BLaER1 treated with 17β-estradiol and CSF1 and Interleukin-3, amounts not matched to agents 10 nM and 100 nM (cell line): ENCODE measurements at regions not wholly inside any gene's neighbourhood (a gene's known extent, or its start where the extent isn't known, plus 50 kb on each side); places are given as distances from the start of the nearest gene placed in this dataset.
"Not testable (repeated sequence)": the region's sequence is repeated elsewhere in the genome, so short reads cannot be mapped to it uniquely, and the experiment has no call there.

Source experiments
- H3K27ac ChIP-seq, 11 experiments: shearing (Covaris generic); formaldehyde crosslinking; 2 replicates each; pipeline ENCODE4 v1.8.1; 2022
- H3K27me3 ChIP-seq, 11 experiments: shearing (Covaris generic); formaldehyde crosslinking; 2 replicates each; pipeline ENCODE4 v1.8.1; 2022
- H3K36me3 ChIP-seq, 11 experiments: shearing (Covaris generic); formaldehyde crosslinking; 2 replicates each; pipeline ENCODE4 v1.8.1; 2022
- H3K4me1 ChIP-seq, 10 experiments: shearing (Covaris generic); formaldehyde crosslinking; 2 replicates each; pipeline ENCODE4 v1.8.1; 2022
- H3K4me2 ChIP-seq, 11 experiments: shearing (Covaris generic); formaldehyde crosslinking; 2 replicates each; pipeline ENCODE4 v1.8.1; 2022
- H3K4me3 ChIP-seq, 10 experiments: shearing (Covaris generic); formaldehyde crosslinking; 2 replicates each; pipeline ENCODE4 v1.8.1; 2022
- H3K9ac ChIP-seq, 11 experiments: shearing (Covaris generic); formaldehyde crosslinking; 2 replicates each; pipeline ENCODE4 v1.8.1; 2022
- H3K9me3 ChIP-seq, 11 experiments: shearing (Covaris generic); formaldehyde crosslinking; replicated peaks in 1 of 11; 2 replicates each; pipeline ENCODE4 v1.8.1; 2022
- H4K20me1 ChIP-seq, 11 experiments: shearing (Covaris generic); formaldehyde crosslinking; 2 replicates each; pipeline ENCODE4 v1.8.1; 2022
- Cebpa-rat ChIP-seq, 11 experiments: shearing (Covaris generic); IDR thresholded peaks; 2 replicates each; pipeline ENCODE4 v1.8.1; 2022

DNA sequence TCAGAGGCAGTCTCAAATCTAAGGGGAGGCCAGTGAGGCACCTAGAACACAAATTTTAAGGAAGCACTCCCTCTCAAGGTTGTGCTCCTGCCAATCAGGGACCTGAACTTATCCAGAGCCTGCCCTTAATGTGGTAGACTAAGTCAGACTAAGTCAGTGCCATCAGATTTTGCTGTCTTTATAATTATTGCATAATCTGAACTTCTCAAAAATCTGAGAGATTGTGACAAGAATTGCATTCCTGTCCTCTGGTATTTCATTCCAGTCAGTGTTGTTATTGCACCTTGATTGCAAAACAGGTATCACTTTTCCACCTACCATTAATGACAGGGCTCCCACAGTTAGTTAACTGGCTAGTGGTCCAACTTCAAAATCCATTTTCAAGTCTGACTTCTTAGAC is 197.1 kb upstream of the HCN1 start:
- H3K4me3 ChIP-seq, result peak overlapping the region in 1 of 10 experiments; percentile 6; a peak in 1 of 20 replicates
- H3K36me3 ChIP-seq, result no peaks in the 10 kb centered on the region
- H3K9me3 ChIP-seq, result peaks cover 17 to 26% (median 20%) of the 10 kb centered on the region in 11 experiments
- peak overlapping the region; percentile 1 to 81 (median 42); a peak in 19 of 22 replicates for H3K4me2 ChIP-seq
- H3K9ac ChIP-seq, result peak overlapping the region in 2 of 11 experiments; percentile 20 to 38; a peak in 1 of 22 replicates
- H4K20me1 ChIP-seq, result no peaks in the 10 kb centered on the region
- peak in 2 of 11 experiments; percentile 39 to 52; a peak in 3 of 22 replicates for TF ChIP-seq Cebpa-rat (IDR thresholded peaks at IDR 0.05)
- H3K27me3 ChIP-seq, result no peaks in the 10 kb centered on the region
- H3K27ac ChIP-seq, result peak overlapping the region in 4 of 11 experiments; percentile 38 to 53 (median 44); a peak in 6 of 22 replicates
- H3K4me1 ChIP-seq, result peaks cover 0 to 20% (median 15%) of the 10 kb centered on the region in 10 experiments; a peak in 16 of 20 replicates

DNA sequence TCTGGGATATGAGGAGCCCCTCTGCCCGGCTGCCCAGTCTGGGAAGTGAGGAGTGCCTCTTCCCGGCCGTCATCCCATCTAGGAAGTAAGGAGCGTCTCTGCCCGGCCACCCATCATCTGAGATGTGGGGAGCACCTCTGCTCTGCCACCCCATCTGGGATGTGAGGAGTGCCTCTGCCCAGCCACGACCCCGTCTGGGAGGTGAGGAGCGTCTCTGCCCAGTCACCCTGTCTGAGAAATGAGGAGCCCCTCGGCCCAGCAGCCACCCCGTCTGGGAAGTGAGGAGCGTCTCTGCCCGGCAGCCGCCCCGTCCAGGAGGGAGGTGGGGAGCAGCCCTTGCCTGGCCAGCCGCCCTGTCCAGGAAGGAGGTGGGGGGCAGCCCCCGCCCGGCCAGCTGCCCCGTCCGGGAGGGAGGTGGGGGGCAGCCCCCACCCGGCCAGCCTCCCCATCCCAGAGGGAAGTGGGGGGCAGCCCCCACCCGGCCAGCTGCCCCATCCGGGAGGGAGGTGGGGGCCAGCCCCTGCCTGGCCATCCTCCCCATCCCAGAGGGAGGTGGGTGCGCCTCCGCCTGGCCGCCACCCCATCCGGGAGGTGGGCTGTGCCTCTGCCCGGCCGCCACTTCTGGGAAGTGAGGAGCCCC is 194.4 kb upstream of the HCN1 start:
- H3K4me3 ChIP-seq, H4K20me1 ChIP-seq, H3K27ac ChIP-seq, H3K27me3 ChIP-seq, H3K9ac ChIP-seq, H3K36me3 ChIP-seq, H3K4me2 ChIP-seq: not testable (repeated sequence)
- Histone ChIP-seq H3K9me3 (peaks cover 17 to 36% (median 22%) of the 10 kb centered on the region in 11 experiments), H3K4me1 (peaks cover 0 to 20% (median 15%) of the 10 kb centered on the region in 10 experiments; a peak in 16 of 20 replicates)

DNA sequence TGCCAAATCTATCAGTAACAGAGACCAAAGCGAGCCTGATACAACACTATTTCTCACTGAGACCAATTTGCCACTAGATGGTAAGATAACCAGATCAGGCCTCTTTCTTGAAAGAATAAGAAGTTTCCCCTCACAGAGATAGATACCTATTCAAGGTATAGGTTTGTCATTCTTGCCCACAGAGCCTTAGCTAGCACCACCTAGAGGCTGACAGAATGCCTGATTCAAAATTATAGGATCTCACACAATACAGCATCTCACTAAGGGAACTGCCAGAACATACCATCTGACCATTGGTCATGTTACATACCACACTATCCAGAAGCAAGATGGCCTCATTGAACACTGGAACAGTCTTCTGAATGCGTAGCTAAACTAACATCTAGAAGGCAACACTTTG is 166.6 kb upstream of the HCN1 start:
- Histone ChIP-seq H3K4me1 (no peaks in the 10 kb centered on the region), H3K4me3 (no peak overlapping the region)

DNA sequence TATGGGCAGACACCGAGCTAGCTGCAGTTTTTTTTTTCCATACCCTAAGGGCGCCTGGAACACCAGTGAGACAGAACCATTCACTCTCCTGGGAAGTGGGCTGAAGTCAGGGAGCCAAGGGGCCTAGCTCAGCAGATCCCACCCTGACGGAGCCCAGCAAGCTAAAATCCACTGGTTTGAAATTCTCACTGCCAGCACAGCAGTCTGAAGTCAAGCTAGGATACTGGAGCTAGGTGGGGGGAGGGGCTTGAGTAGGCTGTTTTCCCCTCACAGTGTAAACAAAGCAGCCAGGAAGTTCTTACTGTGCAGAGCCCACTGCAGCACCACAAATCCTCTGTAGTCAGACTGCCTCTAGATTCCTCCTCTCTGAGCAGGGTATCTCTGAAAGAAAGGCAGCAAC is 151.7 kb upstream of the HCN1 start:
- no peaks in the 10 kb centered on the region for H3K4me1 ChIP-seq
- no peak overlapping the region for H3K27ac ChIP-seq
- H3K4me2 ChIP-seq, result no peak overlapping the region
- TF ChIP-seq Cebpa-rat (IDR thresholded peaks at IDR 0.05), result no peak
- H3K9me3 ChIP-seq, result peaks cover 0 to 11% (median 0%) of the 10 kb centered on the region in 11 experiments; a peak in 4 of 22 replicates
- no peaks in the 10 kb centered on the region for H3K36me3 ChIP-seq
- no peak overlapping the region for H3K4me3 ChIP-seq
- H3K27me3 ChIP-seq, result no peaks in the 10 kb centered on the region
- H4K20me1 ChIP-seq, result no peaks in the 10 kb centered on the region
- H3K9ac ChIP-seq, result no peak overlapping the region

More for the DNA sequence above, 166.6 kb upstream of the HCN1 start:
- no peak overlapping the region for H3K9ac ChIP-seq
- no peak for TF ChIP-seq Cebpa-rat (IDR thresholded peaks at IDR 0.05)
- H3K27me3 ChIP-seq, result no peaks in the 10 kb centered on the region
- no peaks in the 10 kb centered on the region for H4K20me1 ChIP-seq
- no peaks in the 10 kb centered on the region for H3K36me3 ChIP-seq
- no peak overlapping the region for H3K27ac ChIP-seq
- H3K9me3 ChIP-seq, result no peaks in the 10 kb centered on the region
- no peak overlapping the region for H3K4me2 ChIP-seq

DNA sequence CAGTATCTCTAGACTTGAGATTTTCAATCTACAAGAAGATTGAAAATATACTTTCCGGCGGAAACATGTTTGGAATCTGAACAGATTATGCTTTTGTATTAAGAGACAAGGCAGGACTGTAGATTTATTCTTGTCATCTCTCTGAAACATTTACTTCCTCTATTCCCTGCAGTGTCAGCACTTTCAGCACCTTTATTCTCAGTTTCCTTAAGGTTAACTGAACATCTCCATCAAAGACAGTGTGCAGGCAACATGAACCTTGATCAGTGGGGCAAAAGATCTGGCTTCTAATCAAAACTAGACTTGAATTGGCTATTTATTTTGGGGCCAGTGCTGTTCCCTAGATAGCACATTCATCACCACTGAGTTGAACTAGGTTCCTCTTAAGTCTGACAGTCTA is 129.9 kb upstream of the HCN1 start:
- Histone ChIP-seq H3K9me3 (no peaks in the 10 kb centered on the region), H3K4me3 (no peak overlapping the region), H3K4me1 (no peaks in the 10 kb centered on the region), H4K20me1 (no peaks in the 10 kb centered on the region), H3K27ac (no peak overlapping the region), H3K4me2 (no peak overlapping the region), H3K36me3 (no peaks in the 10 kb centered on the region), H3K9ac (no peak overlapping the region), H3K27me3 (no peaks in the 10 kb centered on the region)
- no peak for TF ChIP-seq Cebpa-rat (IDR thresholded peaks at IDR 0.05)

DNA sequence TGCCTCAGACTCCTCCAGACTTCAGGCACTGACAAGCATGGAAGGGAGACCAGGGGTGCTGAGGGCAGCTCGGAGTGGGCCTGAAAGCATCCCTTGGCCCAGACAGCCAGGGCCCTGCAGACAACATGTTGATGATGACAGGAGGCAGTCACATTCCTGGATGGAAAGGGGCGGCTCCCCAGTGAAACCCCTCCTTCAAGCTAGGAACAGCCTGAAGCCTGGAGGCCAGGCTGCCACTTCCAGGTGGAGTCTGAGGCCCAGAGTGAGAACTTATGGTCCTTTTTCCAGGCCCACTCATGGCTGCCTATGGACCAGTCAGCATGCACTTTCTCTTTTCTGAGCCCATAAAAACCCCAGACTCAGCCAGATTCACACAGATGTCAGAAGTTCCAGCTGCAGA is 104.2 kb upstream of the HCN1 start:
- Histone ChIP-seq H3K4me1 (no peaks in the 10 kb centered on the region), H4K20me1 (no peaks in the 10 kb centered on the region), H3K9me3 (peaks cover 31 to 49% (median 38%) of the 10 kb centered on the region in 11 experiments), H3K36me3 (no peaks in the 10 kb centered on the region), H3K27ac (no peak overlapping the region), H3K4me3 (no peak overlapping the region), H3K4me2 (no peak overlapping the region), H3K27me3 (no peaks in the 10 kb centered on the region), H3K9ac (no peak overlapping the region)
- TF ChIP-seq Cebpa-rat (IDR thresholded peaks at IDR 0.05), result no peak

DNA sequence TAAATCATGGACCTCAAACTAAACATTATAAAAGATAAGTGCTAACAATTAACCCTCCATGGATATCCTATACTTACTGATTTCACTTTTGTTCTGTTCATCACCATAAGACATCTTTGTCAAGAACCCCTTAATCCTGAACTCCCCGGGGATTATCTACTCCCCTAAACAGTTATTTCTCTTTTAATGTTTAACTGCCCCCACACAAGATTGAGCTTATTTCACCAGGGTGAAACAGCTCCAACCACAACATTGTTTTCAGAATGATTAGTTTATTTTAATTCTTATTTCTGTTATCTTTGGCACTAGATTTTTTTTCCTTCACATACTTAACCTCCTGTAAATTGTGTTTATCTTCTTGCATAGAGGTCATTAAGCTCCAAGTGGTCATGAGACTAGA is 103.2 kb upstream of the HCN1 start:
- Histone ChIP-seq H3K36me3 (no peaks in the 10 kb centered on the region), H3K4me1 (no peaks in the 10 kb centered on the region), H3K9me3 (peaks cover 31 to 49% (median 38%) of the 10 kb centered on the region in 11 experiments), H3K4me2 (no peak overlapping the region), H3K27ac (no peak overlapping the region), H3K27me3 (no peaks in the 10 kb centered on the region), H4K20me1 (no peaks in the 10 kb centered on the region), H3K9ac (no peak overlapping the region), H3K4me3 (no peak overlapping the region)
- no peak for TF ChIP-seq Cebpa-rat (IDR thresholded peaks at IDR 0.05)

DNA sequence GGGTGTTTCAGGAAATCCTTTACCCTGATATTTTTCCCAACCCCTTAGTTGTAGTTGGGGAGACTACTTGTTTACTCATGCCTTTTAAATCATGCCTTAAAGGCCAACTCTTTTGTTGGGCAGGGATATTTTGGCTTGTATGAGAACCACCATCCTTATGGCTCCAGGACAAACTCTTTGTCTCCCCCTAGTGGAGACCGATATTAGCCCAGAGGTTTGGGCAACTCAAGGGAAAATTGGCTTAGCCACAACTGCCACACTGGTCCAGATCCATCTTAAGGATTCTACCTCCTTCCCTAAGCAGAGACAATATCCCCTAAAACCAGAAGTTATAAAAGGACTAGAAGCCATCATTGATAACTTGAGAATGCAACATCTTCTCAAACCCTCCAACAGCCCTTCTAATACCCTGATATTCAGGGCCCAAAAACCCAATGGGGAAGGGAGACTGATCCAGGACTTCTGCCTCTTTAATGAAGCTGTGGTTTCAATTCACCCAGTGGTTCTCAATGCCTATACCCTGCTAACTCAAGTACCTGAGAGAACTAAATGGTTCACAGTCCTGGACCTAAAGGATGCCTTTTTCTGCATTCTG is 100.9 kb upstream of the HCN1 start:
- Histone ChIP-seq H4K20me1 (no peaks in the 10 kb centered on the region), H3K9ac (no peak overlapping the region), H3K4me3 (no peak overlapping the region), H3K27ac (no peak overlapping the region), H3K9me3 (peaks cover 26 to 45% (median 33%) of the 10 kb centered on the region in 11 experiments), H3K27me3 (no peaks in the 10 kb centered on the region), H3K4me1 (peaks cover 0 to 7% (median 0%) of the 10 kb centered on the region in 10 experiments; a peak in 1 of 20 replicates), H3K36me3 (no peaks in the 10 kb centered on the region), H3K4me2 (no peak overlapping the region)
- no peak for TF ChIP-seq Cebpa-rat (IDR thresholded peaks at IDR 0.05)

DNA sequence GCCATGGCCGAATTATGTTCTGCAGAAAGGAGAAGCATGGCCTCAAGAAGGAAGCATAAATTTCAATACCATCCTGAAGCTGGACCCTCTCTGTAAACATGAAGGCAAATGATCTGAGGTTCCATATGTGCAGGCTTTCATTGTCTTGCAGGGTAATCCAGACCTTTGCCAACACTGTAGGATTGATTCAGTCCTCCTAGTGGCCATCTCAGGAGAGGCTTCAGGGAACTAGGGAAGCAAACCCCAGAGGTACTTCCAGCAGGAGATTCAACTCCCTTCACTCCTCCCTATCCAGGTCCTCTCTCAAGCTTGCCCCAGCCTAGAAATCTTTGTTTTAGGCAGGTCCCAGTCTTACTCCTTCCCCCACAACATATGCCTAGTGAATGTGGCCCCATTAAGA is 99.3 kb upstream of the HCN1 start:
- Histone ChIP-seq H3K9me3 (peaks cover 10 to 33% (median 20%) of the 10 kb centered on the region in 11 experiments), H3K4me3 (no peak overlapping the region), H3K27me3 (no peaks in the 10 kb centered on the region), H3K4me1 (peaks cover 0 to 7% (median 0%) of the 10 kb centered on the region in 10 experiments; a peak in 1 of 20 replicates), H3K36me3 (no peaks in the 10 kb centered on the region), H4K20me1 (no peaks in the 10 kb centered on the region), H3K4me2 (no peak overlapping the region), H3K9ac (no peak overlapping the region), H3K27ac (no peak overlapping the region)
- no peak for TF ChIP-seq Cebpa-rat (IDR thresholded peaks at IDR 0.05)
